ENCODE measurements at regions not wholly inside any gene's neighbourhood (a gene's known extent, or its start where the extent isn't known, plus 50 kb on each side); places are given as distances from the start of the nearest gene placed in this dataset.

DNA sequence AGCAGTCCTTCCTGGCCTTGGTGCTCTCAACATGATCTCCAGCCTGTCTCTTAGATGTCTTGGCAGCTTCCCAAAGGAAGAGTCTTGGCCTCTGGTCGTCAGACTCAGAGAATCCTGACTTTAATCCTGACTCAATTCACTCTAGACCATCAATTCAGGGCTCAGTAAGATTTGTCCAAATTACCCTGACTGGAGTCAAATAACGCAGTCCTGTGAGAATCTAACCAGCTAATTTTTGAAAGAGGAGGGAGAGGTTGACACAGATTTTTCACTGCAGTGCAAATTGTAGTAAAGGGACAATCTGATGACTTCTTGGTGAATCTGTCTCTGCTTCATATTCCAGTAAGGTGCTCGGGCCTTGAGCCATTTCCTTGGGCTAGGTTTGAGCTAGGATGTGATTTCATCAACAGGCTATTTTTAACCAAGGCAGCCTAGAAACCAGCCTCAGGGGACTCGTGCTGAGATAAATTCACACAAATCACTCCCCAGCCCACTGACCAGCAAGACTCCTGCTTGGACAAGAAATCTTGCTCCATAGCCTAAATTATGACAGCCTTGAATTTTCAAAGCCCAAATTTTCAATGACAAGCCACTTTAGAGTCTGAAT, 257.4 kb downstream of the ENC1 start:
- H3K27ac ChIP-seq: no peak overlapping the region
- ATAC-seq (replicated peaks in 6 of 8): peak; percentile 77 to 99 (median 93)

DNA sequence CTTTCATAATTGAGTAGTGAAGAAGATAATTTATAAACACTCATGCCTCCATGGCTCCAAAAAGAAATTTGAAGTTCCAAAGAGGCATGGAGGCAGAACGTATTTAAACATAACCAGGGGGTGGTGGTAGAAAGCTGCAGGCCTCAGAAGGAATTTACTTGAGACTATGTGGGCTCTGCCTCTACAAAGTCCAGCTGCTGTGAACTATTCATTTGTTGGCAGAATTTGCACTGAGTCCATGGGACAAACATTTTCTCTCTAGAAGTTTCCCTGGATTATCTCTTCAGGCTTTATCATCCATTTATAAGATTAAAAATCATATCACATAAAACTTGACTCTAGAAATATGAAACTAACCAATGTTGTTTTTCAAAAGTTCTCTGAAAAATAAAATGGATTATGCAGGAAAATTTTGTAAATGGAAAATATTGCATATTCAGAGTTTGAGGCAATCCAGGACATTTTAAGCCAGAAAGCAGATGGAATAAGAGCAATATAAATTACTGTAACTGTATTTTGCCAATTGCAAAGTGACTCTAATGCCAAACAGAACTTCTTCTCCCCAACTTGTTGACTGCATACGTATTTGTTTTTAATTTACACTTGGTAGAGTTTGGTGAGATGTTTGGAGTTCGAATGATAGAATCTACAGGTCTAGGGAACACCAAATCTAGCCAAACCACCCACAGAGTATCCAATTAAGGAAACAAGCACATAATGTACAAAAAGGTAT, 258.2 kb downstream of the ENC1 start:
- Histone ChIP-seq H3K4me3 (no peak overlapping the region), H3K4me1 (replicated peaks in 1 of 2) (peaks cover 8 to 28% of the 10 kb centered on the region in 2 donors), H3K27ac (no peak overlapping the region)
- 27 to 100% (median 85%) methylated on average over 1 to 3 of the region's 3 CpGs; no CpG with 5 or more reads in 1 of the 10 experiments for WGBS, 10 experiments
- in situ Hi-C loops (cut with MboI; ENCODE audit: low pct_unique_long_range_greater_than_20kb in 2 of 9, low sequenced_read_pairs in 9 of 9, unreplicated experiment in 9 of 9): no loop called here
- ATAC-seq (replicated peaks in 6 of 8): no peak

More for the DNA sequence above, 257.4 kb downstream of the ENC1 start:
- 0 to 92% (median 66%) methylated on average over 1 to 4 of the region's 4 CpGs; no CpG with 5 or more reads in 1 of the 10 experiments for WGBS, 10 experiments
- peaks cover 8 to 28% of the 10 kb centered on the region in 2 donors for H3K4me1 ChIP-seq (replicated peaks in 1 of 2)
- no peak overlapping the region for H3K4me3 ChIP-seq
- in situ Hi-C loops (cut with MboI; ENCODE audit: low pct_unique_long_range_greater_than_20kb in 2 of 9, low sequenced_read_pairs in 9 of 9, unreplicated experiment in 9 of 9): no loop called here

DNA sequence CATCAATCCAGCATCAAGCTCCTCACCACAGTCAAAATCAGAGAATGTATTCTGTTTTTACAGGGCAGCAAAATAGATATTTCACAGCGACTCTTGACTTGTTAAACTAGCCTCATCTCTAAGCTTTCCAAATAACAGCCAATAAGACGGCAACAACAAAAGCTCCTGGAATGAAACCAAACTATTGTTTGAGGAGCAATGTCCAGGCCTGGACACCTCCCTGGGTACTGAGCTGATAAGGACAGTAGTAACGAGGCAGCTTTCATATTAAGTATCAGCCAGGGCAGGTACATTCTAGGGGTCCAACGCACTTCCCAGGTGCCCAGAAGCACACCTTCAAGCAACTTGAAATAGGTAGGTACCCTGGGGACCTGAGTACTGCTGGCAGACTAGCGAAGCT, 260.3 kb downstream of the ENC1 start:
- no peak for ATAC-seq (replicated peaks in 6 of 8)
- Histone ChIP-seq H3K4me1 (replicated peaks in 1 of 2) (peaks cover 8 to 24% of the 10 kb centered on the region in 2 donors), H3K27ac (no peak overlapping the region), H3K4me3 (no peak overlapping the region)
- 69 to 100% (median 94%) methylated on average over 1 to 4 of the region's 5 CpGs; no CpG with 5 or more reads in 2 of the 10 experiments for WGBS, 10 experiments
- in situ Hi-C loops (cut with MboI; ENCODE audit: low pct_unique_long_range_greater_than_20kb in 2 of 9, low sequenced_read_pairs in 9 of 9, unreplicated experiment in 9 of 9): no loop called here

DNA sequence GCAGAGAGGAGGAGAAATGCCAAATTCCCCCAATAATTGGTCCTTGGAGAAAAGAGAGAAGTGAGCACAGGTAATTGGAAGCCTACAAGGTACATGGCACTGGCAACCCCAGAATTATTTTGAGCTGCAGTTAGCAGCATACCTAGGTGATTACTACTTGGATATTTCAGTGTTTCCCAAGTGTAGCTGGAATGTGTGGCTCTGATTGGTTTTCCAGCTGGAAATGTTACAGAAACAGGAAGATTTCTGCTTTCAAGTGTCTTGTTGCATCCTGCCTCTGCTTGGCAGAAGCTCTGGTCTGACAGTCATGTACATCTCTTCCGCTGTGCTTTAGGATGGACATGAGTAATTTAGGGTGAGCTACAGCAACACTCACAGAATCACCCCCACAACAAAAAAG, 262.1 kb downstream of the ENC1 start:
- H3K27ac ChIP-seq: no peak overlapping the region
- H3K4me3 ChIP-seq: no peak overlapping the region
- no peak for ATAC-seq (replicated peaks in 6 of 8)
- 80 to 100% (median 94%) methylated on average over 1 of the region's 1 CpG; no CpG with 5 or more reads in 4 of the 10 experiments for WGBS, 10 experiments
- H3K4me1 ChIP-seq (replicated peaks in 1 of 2): peaks cover 6 to 8% of the 10 kb centered on the region in 2 donors
- in situ Hi-C loops (cut with MboI; ENCODE audit: low pct_unique_long_range_greater_than_20kb in 2 of 9, low sequenced_read_pairs in 9 of 9, unreplicated experiment in 9 of 9): no loop called here

DNA sequence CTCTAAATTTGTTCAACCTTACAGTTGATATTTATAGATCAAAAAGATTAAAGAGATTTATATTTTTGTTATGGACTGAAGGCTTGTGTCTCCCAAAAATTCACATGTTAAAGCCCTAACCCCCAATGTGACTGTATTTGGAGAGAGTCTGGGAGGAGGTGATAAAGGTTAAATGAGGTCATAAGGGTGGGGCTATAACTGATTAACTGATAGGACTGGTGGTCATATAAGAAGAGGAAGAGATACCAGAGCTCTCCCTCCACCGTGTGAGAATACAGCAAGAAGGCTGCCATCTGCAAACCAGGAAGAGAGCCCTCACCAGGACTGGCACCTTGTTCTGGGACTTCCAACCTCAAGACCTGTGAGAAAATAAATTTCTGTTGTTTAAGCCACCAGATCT, 264.3 kb downstream of the ENC1 start:
- ATAC-seq (replicated peaks in 6 of 8): no peak
- Histone ChIP-seq H3K4me3 (no peak overlapping the region), H3K27ac (no peak overlapping the region), H3K4me1 (replicated peaks in 1 of 2) (no peaks in the 10 kb centered on the region)
- in situ Hi-C loops (cut with MboI; ENCODE audit: low pct_unique_long_range_greater_than_20kb in 2 of 9, low sequenced_read_pairs in 9 of 9, unreplicated experiment in 9 of 9): no loop called here
- 60 to 100% (median 80%) methylated on average over 1 of the region's 1 CpG; no CpG with 5 or more reads in 4 of the 10 experiments for WGBS, 10 experiments

DNA sequence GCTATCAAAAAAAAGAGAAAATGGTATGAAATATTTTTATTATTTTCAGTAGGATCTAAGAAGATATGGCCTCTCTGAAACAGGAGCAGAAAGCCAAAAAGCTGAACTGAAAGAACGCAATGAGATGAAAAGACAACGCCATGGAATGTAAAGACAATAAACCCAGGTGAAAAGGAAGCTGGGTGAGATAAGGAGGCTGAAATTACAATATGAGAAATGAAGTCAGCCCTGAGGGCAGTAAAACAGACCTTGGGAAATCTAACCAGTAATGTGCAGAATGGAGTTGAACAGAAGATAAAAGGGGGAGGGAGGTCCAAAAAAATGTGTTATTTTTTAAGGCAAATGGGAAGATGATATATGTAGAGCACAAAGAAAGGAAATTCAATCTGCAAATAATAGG, 265.3 kb downstream of the ENC1 start:
- in situ Hi-C loops (cut with MboI; ENCODE audit: low pct_unique_long_range_greater_than_20kb in 2 of 9, low sequenced_read_pairs in 9 of 9, unreplicated experiment in 9 of 9): no loop called here
- WGBS, 10 experiments: 48 to 96% (median 60%) methylated on average over 2 of the region's 2 CpGs
- Histone ChIP-seq H3K4me1 (replicated peaks in 1 of 2) (no peaks in the 10 kb centered on the region), H3K27ac (no peak overlapping the region), H3K4me3 (no peak overlapping the region)
- ATAC-seq (replicated peaks in 6 of 8): no peak

DNA sequence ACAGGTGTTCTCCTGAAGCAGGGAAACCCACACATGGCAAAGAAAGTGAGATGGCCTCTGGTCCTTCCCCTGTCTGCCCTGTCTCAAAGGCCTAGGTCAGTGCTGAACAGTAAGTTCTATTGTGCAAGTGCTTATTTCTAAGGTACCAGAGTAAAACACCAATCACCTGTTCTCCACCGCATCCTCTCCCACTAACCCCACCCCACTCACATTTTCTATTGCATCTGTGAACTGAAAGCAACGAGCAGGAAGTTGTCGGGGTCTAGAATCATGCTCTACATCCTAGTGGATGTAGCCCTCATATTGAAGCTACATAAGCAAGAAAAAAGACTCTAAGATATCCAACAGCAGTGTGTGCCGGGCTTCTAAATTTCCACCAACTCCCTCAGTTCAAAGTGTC, 265.9 kb downstream of the ENC1 start:
- no peaks in the 10 kb centered on the region for H3K4me1 ChIP-seq (replicated peaks in 1 of 2)
- in situ Hi-C loops (cut with MboI; ENCODE audit: low pct_unique_long_range_greater_than_20kb in 2 of 9, low sequenced_read_pairs in 9 of 9, unreplicated experiment in 9 of 9): no loop called here
- H3K27ac ChIP-seq: no peak overlapping the region
- no peak overlapping the region for H3K4me3 ChIP-seq
- WGBS, 10 experiments: 64 to 100% (median 100%) methylated on average over 1 to 3 of the region's 4 CpGs; no CpG with 5 or more reads in 5 of the 10 experiments
- ATAC-seq (replicated peaks in 6 of 8): no peak

DNA sequence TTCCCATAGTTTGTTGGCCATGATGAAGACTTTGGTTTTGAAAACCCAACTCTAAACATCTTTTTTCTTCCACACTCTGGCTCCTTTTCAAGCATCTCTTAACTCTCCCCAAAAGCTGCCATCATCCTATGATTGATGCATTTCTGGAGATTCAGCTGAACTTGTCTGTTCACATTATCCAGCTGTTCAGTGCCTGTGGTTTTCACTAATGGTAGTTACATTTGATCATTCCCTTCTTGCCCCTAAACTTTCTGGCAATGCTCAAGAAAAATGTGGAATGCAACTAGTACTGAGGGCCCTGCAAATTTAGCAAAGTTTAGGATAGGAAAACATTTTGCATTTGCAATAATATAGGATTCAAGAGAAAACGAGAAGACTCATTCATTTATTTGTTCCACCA, 267.5 kb downstream of the ENC1 start:
- Histone ChIP-seq H3K27ac (no peak overlapping the region), H3K4me3 (no peak overlapping the region), H3K4me1 (replicated peaks in 1 of 2) (no peaks in the 10 kb centered on the region)
- in situ Hi-C loops (cut with MboI; ENCODE audit: low pct_unique_long_range_greater_than_20kb in 2 of 9, low sequenced_read_pairs in 9 of 9, unreplicated experiment in 9 of 9): no loop called here
- 13 to 88% (median 71%) methylated on average over 1 of the region's 1 CpG; no CpG with 5 or more reads in 1 of the 10 experiments for WGBS, 10 experiments
- ATAC-seq (replicated peaks in 6 of 8): no peak

DNA sequence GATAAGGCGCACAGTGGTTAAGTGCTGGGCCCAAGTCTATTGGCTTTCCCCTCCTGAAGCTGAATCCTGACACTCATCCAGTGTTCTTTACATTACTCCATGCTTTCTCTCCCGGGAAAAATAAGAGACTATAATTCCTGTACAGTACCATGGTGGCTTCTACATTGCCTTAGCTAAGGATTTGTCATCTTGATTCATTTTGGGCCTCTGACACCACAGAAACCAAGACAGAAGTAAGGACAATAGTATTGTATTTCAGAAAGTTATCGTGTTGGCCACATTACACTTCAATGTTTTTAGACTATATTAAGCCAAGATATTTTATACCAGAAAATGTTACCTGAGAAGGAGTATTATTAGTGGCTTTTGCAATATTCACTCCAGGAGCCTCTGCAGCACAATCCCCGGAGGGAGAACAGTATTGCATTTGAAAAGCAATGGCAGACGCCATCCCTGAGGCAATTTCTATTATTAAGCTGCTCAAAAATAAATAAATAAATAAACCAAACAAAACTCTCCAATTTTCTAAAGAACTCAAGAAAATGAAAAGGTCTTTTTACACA, 267.9 kb downstream of the ENC1 start:
- 70 to 100% (median 85%) methylated on average over 2 to 5 of the region's 5 CpGs for WGBS, 10 experiments
- H3K4me1 ChIP-seq (replicated peaks in 1 of 2): peaks cover 0 to 4% of the 10 kb centered on the region in 2 donors
- ATAC-seq (replicated peaks in 6 of 8): no peak
- H3K4me3 ChIP-seq: no peak overlapping the region
- H3K27ac ChIP-seq: no peak overlapping the region
- in situ Hi-C loops (cut with MboI; ENCODE audit: low pct_unique_long_range_greater_than_20kb in 2 of 9, low sequenced_read_pairs in 9 of 9, unreplicated experiment in 9 of 9): no loop called here

DNA sequence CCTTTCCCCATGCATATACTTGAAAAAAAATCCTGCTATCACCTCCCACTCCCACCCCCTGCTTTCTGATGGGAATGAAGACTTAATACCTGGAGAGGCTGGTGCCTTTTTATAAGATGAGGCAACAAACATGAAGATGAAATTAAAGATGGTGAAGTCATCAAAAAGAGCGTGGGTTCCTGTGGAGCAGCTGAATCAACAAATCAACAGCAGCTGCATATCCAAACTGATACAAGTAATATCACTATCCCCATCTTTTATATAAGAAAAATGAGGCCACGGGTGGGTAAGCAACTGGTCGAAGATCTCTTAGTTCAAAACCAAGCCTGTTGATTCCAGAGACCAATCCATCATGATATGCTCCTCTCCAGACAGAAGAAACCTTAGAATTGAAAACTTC, 268.5 kb downstream of the ENC1 start:
- Histone ChIP-seq H3K4me1 (replicated peaks in 1 of 2) (peaks cover 0 to 7% of the 10 kb centered on the region in 2 donors), H3K4me3 (no peak overlapping the region), H3K27ac (no peak overlapping the region)
- WGBS, 10 experiments: 44 to 100% (median 75%) methylated on average over 1 to 3 of the region's 3 CpGs; no CpG with 5 or more reads in 2 of the 10 experiments
- in situ Hi-C loops (cut with MboI; ENCODE audit: low pct_unique_long_range_greater_than_20kb in 2 of 9, low sequenced_read_pairs in 9 of 9, unreplicated experiment in 9 of 9): no loop called here
- ATAC-seq (replicated peaks in 6 of 8): no peak

DNA sequence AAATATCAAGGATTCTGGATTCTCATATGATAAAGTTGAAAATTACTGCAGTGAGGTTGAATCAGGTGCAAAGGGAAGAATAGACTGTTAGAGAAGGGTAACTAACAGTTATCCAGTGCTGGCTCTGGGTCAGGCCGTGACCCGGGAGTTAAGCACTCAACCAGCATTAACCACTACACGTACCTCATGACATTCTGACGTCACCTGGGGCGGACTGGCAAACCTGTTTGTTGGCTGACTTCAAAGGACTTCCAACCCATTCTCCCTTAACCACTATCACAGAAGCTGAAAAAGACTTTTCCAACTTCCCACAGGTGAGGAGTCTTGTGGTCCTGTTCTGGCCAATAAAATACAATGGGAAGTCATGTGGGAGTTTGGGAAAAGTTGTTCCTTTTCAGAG, 268.9 kb downstream of the ENC1 start:
- Histone ChIP-seq H3K27ac (no peak overlapping the region), H3K4me3 (no peak overlapping the region), H3K4me1 (replicated peaks in 1 of 2) (peaks cover 0 to 7% of the 10 kb centered on the region in 2 donors)
- in situ Hi-C loops (cut with MboI; ENCODE audit: low pct_unique_long_range_greater_than_20kb in 2 of 9, low sequenced_read_pairs in 9 of 9, unreplicated experiment in 9 of 9): no loop called here
- no peak for ATAC-seq (replicated peaks in 6 of 8)
- WGBS, 10 experiments: 83 to 100% (median 100%) methylated on average over 2 to 5 of the region's 5 CpGs; no CpG with 5 or more reads in 2 of the 10 experiments

DNA sequence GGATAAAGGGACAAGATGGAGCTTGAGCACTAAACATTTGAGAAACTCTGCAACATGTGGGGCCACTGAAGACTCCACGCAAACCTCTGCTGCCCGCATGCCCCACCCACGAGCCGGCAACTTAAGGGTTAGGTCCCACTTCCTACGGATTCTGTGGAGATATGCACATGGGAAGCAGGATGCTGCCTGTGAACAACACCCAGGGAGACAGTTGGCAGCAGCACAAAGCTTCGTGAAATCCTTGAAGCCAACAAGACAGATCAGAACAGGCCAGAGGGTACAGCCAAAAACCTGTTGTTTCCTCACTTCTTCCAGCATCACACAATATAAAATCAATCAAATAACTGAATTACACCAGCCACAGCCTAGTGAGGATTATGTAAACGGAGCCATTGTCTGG, 270.4 kb downstream of the ENC1 start:
- in situ Hi-C loops (cut with MboI; ENCODE audit: low pct_unique_long_range_greater_than_20kb in 2 of 9, low sequenced_read_pairs in 9 of 9, unreplicated experiment in 9 of 9): no loop called here
- peak in 3 of 8 experiments; percentile 20 to 56 (median 29) for ATAC-seq (replicated peaks in 6 of 8)
- Histone ChIP-seq H3K27ac (no peak overlapping the region), H3K4me3 (no peak overlapping the region), H3K4me1 (replicated peaks in 1 of 2) (peaks cover 0 to 7% of the 10 kb centered on the region in 2 donors)
- 0 to 90% (median 34%) methylated on average over 2 to 7 of the region's 7 CpGs; no CpG with 5 or more reads in 4 of the 10 experiments for WGBS, 10 experiments

DNA sequence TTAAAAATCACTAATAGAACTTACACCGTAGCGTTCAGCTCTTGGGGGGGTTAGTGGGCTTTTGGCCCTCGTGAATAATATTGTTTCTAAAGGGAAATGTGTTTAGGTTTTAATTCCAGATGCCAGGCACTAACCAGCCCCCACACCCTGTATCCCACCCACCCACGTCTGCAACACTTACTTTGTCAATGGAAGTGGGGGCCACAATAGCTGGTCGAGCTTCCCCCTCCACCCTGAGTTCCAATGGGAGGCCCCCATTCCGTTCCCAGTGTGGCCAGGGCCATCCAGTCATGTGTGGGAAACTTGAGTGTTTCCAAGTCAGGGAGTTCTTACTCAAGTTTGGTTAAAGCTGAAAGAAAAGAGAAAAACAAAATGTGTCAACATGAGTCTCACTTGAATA, 271.4 kb downstream of the ENC1 start:
- no peak overlapping the region for H3K4me3 ChIP-seq
- 25 to 100% (median 83%) methylated on average over 1 to 4 of the region's 6 CpGs; no CpG with 5 or more reads in 2 of the 10 experiments for WGBS, 10 experiments
- H3K4me1 ChIP-seq (replicated peaks in 1 of 2): peaks cover 0 to 7% of the 10 kb centered on the region in 2 donors
- in situ Hi-C loops (cut with MboI; ENCODE audit: low pct_unique_long_range_greater_than_20kb in 2 of 9, low sequenced_read_pairs in 9 of 9, unreplicated experiment in 9 of 9): no loop called here
- H3K27ac ChIP-seq: no peak overlapping the region
- no peak for ATAC-seq (replicated peaks in 6 of 8)
